GM12892 (cell line): ENCODE measurements at regions not wholly inside any gene's neighbourhood (a gene's known extent, or its start where the extent isn't known, plus 50 kb on each side); places are given as distances from the start of the nearest gene placed in this dataset.

Experiments used
- POLR2A ChIP-seq: IDR thresholded peaks from 2 replicates; pipeline ENCODE4 v1.6.1; 2011; ENCODE audit warnings: low read depth, low read length, control low read depth
- POLR2AphosphoS5 ChIP-seq: IDR thresholded peaks from 2 replicates; pipeline ENCODE4 v1.6.1; 2011; ENCODE audit warnings: low read depth, low read length, control low read depth
- TAF1 ChIP-seq: IDR thresholded peaks from 2 replicates; pipeline ENCODE4 v1.6.1; 2011; ENCODE audit warnings: low read depth, mild to moderate bottlenecking, control low read depth, low read length, borderline replicate concordance

DNA sequence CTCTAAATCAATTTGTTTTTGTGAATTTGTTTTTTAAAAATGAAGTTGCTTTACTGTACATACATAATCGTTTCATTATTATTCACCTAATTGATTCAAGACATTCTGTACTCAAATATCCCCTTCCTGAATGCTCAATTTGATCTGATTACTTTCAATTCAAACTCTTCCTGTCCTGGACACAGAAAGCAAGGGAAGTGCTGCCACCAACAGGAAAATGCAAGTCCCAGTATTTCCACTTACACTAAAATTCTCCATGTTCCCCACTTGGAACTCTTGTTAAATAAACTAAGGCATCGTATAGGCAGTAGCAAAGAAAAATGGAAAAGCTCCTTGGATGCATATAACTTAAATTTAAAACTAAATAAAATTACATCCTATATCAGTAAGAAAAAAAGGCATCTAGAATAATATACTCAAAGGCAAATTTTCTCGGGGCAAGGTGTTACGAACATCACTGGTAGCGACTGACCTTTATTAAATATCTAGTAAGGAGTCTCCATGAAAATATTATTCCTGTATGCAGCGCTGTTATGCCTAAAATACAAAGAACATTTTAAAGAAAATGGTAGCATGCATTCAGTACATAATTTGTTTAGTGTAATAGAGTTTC, 72.0 kb upstream of the DBX2 start:
- TF ChIP-seq POLR2AphosphoS5: no peak
- no peak for TF ChIP-seq POLR2A
- TF ChIP-seq TAF1: no peak
